Body of pancreas (tissue), 4 donors: ENCODE measurements at regions not wholly inside any gene's neighbourhood (a gene's known extent, or its start where the extent isn't known, plus 50 kb on each side); places are given as distances from the start of the nearest gene placed in this dataset.

Experiments used
- ATAC-seq: fragments of 150-250 bp; one replicate; pipeline ENCODE4 v1.9.1; 2016
- DNase-seq, 4 donors: peaks; one replicate each; pipeline ENCODE4 v3.0.0-alpha.2; 2019
- H3K27ac ChIP-seq, 4 donors: fragments of 200-600 bp; sonication (generic); 1 replicate in 3 of 4; 2 replicates in 1 of 4; pipeline versions ENCODE4 v1.5.1 to v1.6.1; 2016 to 2019; ENCODE audit warnings: mild to moderate bottlenecking in 1 of 4, mixed read lengths in 1 of 4, moderate library complexity in 1 of 4
- H3K27me3 ChIP-seq, 2 donors: fragments of 200-600 bp; sonication (generic); one replicate each; pipeline ENCODE4 v1.6.0; 2016; ENCODE audit warnings: mild to moderate bottlenecking in 1 of 2
- H3K36me3 ChIP-seq, 2 donors: fragments of 200-600 bp; sonication (generic); replicated peaks in 1 of 2; 2 replicates each; pipeline ENCODE4 v1.5.1; 2016; ENCODE audit warnings: low read depth in 2 of 2; ENCODE audit not compliant: insufficient read depth in 1 of 2
- H3K4me1 ChIP-seq: fragments of 200-600 bp; sonication (generic); one replicate; pipeline ENCODE4 v1.6.0; 2016
- H3K4me3 ChIP-seq, 2 donors: fragments of 200-600 bp; sonication (generic); 1 replicate in 1 of 2; 2 replicates in 1 of 2; pipeline ENCODE4 v1.5.1; 2016 to 2019
- H3K9me3 ChIP-seq, 3 donors: fragments of 200-600 bp; sonication (generic); 1 replicate in 2 of 3; 2 replicates in 1 of 3; pipeline ENCODE4 v1.5.1; 2016
- CTCF ChIP-seq, 7 experiments: fragments of 450-650 bp in 4 of 7; fragments of 200-600 bp in 3 of 7; sonication (generic) in 3 of 7; IDR thresholded peaks; one replicate each; pipeline ENCODE4 v1.5.1; 2016 to 2019; ENCODE audit warnings: antibody characterized with exemption in 7 of 7
- POLR2A ChIP-seq, 3 donors: fragments of 450-650 bp; IDR thresholded peaks; one replicate each; pipeline ENCODE4 v1.6.1; 2016; ENCODE audit warnings: antibody characterized with exemption in 3 of 3, mild to moderate bottlenecking in 2 of 3
- WGBS, 2 donors: methylation state at CpG; one replicate each; pipeline ENCODE4 v1.1.5; 2017; 5-methylcytosine and 5-hydroxymethylcytosine counted together
- intact Hi-C: fragments of 100-400 bp; cut with DNase I; formaldehyde crosslinking; loops from one replicate; pipeline ENCODE4 v1.15.1; 2023

DNA sequence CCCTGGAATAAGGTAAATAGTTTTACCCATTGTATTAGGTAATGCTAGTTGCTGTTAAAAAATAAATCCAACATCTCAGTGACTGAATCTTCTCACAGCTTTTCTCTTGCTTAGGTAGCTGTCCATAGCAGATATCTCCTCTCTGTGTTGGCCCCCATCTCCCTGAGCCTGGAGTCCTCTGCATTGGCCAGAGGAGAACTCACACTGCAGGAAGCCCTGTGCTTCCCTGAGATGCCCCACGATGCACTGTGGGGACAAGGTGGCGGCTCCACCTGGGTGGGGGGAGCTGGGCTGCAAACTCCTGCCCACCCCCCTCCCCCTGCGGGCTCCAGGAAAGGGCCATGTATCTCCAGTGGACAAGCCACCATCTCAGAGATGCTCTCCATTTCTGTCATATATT lies 80.4 kb upstream of the SALL3 start:
- Histone ChIP-seq H3K36me3 (no peaks in the 10 kb centered on the region), H3K27ac (no peak overlapping the region), H3K27me3 (no peaks in the 10 kb centered on the region), H3K9me3 (no peaks in the 10 kb centered on the region), H3K4me3 (no peak overlapping the region), H3K4me1 (no peaks in the 10 kb centered on the region)
- DNase-seq: no peak
- intact Hi-C loops: no loop called here
- no peak for ATAC-seq
- no peak for TF ChIP-seq CTCF (IDR thresholded peaks at IDR 0.05)
- no peak for TF ChIP-seq POLR2A (IDR thresholded peaks at IDR 0.05)
- WGBS, 2 donors: 52 to 100% methylated on average over 1 to 3 of the region's 3 CpGs

DNA sequence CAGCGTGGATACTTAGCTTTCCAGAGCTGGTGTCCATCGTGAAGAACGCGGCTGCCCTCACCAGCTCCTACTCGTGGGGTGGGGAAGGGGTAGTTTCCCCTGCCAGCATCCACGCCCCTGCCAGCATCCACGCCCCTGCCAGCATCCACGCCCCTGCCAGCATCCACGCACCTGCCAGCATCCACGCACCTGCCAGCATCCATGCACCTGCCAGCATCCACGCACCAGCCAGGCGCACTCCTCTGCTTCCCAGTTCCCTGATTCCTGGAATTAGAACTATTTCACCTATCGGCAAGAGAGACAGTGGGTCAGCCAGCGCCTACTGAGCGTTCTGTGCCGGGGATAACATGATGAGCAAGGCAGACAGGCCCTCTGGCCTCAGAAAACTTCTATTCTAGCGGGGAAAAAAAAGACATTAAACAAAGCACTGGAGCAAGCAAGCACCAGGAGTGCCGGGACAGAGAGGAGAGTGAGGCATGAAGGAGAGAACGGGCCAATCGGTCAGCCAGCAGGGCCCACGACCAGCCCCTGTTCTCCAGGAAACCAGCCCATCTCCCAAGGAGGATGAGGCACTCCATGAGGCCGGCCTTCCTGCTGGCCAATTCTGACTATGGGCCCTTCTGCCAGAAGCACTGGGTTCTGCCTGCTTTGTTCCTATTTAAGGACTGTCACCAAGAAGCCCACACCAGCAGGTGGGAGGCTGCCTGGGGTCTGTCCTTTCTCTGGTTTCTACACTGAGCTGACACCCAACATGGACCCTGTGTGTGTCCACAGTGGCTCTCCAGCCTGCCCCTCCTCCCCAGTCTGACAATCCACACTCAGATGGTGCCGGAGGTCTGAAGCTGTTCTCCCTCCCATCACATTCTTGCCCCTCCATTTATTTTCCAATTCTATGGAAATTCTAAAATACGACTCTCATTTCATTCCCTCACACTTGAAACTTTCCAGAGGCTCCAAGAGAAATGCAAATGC lies 78.4 kb upstream of the SALL3 start:
- 72 to 75% methylated on average over 24 of the region's 24 CpGs for WGBS, 2 donors

DNA sequence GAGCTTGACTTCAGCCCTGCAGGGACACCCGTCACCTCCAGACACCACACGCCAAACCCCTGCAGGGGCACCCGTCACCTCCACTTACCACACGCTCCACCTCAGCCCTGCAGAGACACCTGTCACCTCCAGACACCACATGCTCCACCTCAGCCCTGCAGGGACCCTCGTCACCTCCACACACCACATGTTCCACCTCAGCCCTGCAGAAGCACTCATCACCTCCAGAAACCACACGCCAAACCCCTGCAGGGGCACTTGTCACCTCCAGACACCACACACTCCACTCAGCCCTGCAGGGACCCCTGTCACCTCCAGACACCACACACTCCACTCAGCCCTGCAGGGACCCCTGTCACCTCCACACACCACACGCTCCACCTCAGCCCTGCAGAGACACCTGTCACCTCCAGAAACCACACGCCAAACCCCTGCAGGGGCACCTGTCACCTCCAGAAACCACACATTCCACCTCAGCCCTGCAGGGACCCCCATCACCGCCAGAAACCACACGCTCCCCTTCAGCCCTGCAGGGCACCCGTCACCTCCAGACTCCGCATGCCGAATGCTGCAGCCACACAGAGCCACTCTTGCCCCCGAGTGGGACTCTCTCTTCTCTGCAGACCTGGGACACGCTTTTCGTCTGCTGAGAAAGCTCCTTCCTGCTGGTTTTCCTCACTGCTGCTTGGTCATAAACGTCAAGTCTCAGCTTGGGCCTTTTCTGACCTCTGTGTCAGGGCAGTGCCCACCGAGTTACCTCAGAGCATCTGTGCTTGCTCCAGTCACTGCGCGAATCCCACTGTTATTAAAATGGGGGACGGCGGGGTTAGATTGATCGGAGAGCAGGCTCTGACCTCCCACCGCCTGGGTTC lies 77.5 kb upstream of the SALL3 start:
- ATAC-seq: no peak
- no peaks in the 10 kb centered on the region for H3K36me3 ChIP-seq
- no peaks in the 10 kb centered on the region for H3K27me3 ChIP-seq
- no peak for TF ChIP-seq POLR2A (IDR thresholded peaks at IDR 0.05)
- TF ChIP-seq CTCF (IDR thresholded peaks at IDR 0.05): no peak
- no peak overlapping the region for H3K4me3 ChIP-seq
- no peak overlapping the region for H3K27ac ChIP-seq
- WGBS, 2 donors: 63% methylated on average over 24 of the region's 24 CpGs
- intact Hi-C loops: no loop called here
- no peaks in the 10 kb centered on the region for H3K9me3 ChIP-seq
- H3K4me1 ChIP-seq: no peaks in the 10 kb centered on the region
- no peak for DNase-seq

More for the DNA sequence above, 78.4 kb upstream of the SALL3 start:
- no peak overlapping the region for H3K27ac ChIP-seq
- H3K4me1 ChIP-seq: no peaks in the 10 kb centered on the region
- no peak for DNase-seq
- H3K27me3 ChIP-seq: no peaks in the 10 kb centered on the region
- H3K4me3 ChIP-seq: no peak overlapping the region
- H3K9me3 ChIP-seq: no peaks in the 10 kb centered on the region
- no peaks in the 10 kb centered on the region for H3K36me3 ChIP-seq
- intact Hi-C loops: no loop called here
- TF ChIP-seq CTCF (IDR thresholded peaks at IDR 0.05) (no peak), POLR2A (IDR thresholded peaks at IDR 0.05) (no peak)
- ATAC-seq: no peak

DNA sequence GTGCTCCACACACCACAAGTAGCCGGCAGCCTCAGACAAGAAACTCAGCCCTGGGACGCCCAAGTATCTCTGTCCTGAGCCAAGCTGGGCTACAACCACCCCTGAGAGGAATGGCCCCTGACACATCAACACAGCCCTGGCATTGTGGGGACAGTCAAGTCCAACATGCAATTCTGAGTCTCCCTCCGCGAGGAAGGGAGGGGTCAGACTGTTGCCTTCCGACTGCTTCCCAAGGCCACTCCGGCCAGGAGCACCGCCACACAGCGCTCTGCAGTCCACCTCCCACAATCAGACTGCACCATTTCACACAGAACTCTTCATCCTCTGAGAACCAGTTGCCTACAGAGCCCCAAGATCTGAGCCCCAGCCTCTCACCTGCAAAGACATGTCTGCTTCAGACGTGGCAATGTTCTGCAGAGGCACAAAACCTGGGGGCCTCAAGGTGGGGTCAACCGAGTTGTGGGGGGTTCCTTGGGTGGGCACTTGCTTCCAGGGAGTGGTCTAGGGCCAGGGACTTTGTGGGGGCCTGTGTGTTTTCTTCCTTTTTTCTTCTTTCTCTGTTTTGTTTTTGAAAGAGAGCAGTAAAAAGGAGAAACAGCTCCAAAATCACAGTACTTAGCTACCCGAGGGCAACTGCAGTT lies 76.7 kb upstream of the SALL3 start:
- Histone ChIP-seq H3K4me3 (no peak overlapping the region), H3K36me3 (no peaks in the 10 kb centered on the region), H3K27me3 (no peaks in the 10 kb centered on the region), H3K4me1 (no peaks in the 10 kb centered on the region), H3K9me3 (no peaks in the 10 kb centered on the region), H3K27ac (no peak overlapping the region)
- WGBS, 2 donors: 43 to 51% methylated on average over 5 to 11 of the region's 11 CpGs
- ATAC-seq: no peak
- intact Hi-C loops: no loop called here
- TF ChIP-seq POLR2A (IDR thresholded peaks at IDR 0.05): no peak
- TF ChIP-seq CTCF (IDR thresholded peaks at IDR 0.05): no peak
- no peak for DNase-seq
